GM12873 (cell line): ENCODE measurements at regions not wholly inside any gene's neighbourhood (a gene's known extent, or its start where the extent isn't known, plus 50 kb on each side); places are given as distances from the start of the nearest gene placed in this dataset.

ENCODE experiments used
- TF ChIP-seq, protein P1 (sequence below): IDR thresholded peaks from 2 replicates; pipeline ENCODE4 v1.5.1; 2012; ENCODE audit warnings: low read depth, mild to moderate bottlenecking, moderate library complexity, low read length, control low read depth; ENCODE audit not compliant: insufficient read depth; ENCODE audit errors: missing control alignments

GRCh38 chr2:43031471-43032212 lies 194.8 kb downstream of the ZFP36L2 start:
- TF ChIP-seq, protein P1, sequence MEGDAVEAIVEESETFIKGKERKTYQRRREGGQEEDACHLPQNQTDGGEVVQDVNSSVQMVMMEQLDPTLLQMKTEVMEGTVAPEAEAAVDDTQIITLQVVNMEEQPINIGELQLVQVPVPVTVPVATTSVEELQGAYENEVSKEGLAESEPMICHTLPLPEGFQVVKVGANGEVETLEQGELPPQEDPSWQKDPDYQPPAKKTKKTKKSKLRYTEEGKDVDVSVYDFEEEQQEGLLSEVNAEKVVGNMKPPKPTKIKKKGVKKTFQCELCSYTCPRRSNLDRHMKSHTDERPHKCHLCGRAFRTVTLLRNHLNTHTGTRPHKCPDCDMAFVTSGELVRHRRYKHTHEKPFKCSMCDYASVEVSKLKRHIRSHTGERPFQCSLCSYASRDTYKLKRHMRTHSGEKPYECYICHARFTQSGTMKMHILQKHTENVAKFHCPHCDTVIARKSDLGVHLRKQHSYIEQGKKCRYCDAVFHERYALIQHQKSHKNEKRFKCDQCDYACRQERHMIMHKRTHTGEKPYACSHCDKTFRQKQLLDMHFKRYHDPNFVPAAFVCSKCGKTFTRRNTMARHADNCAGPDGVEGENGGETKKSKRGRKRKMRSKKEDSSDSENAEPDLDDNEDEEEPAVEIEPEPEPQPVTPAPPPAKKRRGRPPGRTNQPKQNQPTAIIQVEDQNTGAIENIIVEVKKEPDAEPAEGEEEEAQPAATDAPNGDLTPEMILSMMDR: no peak

DNA sequence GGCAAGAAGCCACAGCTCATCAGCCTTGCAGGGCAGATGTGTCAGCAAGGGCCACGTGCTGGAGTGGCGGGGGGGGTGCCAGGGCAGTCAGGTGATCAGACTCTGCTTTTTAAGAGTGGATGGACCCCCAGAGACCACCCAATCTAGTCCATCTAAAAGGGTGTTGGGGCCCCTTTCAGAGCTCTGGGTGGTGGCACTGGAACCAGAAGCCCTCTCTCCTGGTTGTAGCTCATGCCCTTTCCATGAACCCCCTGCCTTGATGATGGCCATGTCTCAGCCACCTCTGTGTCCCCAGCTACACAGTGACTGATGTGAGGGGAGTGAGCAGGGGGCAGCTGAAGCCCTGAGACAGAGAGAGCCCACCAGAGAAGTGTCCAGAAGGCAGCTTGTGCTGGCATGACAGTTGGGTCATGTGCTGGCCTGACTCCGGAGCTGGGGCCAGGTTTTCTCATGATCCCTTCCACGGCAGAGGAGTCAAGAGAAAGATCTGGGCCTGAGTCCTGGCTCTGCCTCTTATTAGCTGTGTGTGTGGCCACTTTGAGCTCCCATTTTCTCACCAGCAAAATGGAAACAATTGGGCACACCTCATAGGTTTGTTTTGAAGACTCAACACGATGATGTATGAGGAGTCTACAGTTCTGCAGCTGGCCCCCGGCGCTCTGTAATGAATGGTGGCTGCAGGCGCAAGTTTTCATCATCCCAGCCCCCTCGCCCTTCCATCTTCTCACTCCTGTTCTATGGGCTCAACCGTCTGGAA lies 195.7 kb downstream of the ZFP36L2 start:
- TF ChIP-seq, protein P1: no peak

DNA sequence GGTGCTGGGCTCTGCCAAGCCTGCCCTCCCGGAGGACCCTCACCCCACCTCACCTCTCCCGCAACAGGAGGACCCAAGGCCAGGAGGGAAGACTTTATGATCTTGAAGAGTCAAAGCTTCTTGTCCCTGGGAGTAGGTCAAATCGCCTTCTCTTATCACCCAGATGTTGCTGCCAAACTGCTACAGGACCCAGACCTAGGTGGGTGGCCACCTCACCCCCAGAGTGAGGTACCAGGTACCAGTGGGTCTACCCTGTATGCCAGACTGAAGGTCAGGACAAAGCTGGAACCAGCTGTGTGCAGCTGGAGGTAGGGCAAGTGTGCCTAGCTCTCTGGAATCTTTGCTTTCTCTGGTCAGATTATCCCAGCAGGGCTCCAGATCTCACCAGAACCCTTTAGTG lies 197.2 kb downstream of the ZFP36L2 start:
- TF ChIP-seq, protein P1: no peak

DNA sequence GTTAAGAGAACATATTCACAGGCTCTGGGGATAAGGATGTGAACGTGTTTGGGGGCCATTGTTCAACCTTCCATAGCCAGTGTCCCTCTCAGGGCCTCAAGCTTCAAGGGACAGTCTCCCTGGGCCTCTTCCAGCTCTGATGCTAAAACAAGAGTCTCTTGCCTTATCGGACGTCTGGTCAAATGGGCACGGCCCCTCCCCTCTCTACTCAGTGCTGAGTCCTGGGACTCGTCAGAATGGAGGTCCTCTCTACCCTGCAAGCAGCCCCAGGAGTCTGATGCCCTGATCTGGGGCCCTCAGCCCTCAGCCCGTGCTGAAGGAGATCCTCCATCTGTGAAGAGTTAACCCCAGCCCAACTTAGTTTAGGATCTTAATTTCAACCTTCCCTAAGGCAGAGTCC lies 198.2 kb downstream of the ZFP36L2 start:
- TF ChIP-seq, protein P1: no peak

DNA sequence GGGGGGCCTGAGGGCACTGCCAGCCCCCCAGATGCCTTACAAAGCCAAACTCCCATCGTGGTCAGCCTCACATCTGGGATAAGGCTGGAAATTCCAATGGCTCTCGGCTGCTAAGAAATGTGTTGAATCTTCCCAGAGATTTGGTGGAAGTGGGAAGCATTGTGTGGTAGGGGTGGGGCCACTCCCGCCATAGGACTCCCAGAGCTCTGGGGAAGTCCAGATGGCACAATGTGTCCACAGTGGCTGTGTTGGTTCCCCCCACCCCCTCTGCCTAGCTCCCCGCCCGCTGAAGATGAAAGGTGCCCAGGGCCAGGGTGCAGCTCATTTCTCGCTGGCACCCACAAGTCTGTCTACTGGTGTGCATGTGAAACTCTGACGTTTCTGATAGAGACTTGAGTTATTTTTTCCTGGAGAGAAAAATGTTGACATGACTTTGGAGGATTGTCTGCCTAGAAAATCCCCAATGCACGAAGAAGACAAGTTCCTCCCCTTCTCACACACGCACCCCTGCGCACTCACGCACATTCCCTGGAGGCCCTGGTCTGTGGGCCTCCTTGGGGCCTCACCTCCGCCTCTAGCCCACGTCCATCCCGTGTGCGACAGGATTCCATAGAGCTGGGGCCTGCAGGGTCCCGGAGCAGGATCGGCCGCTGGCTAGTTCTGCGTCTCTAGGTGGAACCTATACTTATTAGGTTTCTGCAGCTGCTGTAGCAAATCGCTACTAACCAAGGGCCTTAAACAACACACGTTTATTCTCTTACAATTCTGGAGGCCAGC lies 199.1 kb downstream of the ZFP36L2 start:
- TF ChIP-seq, protein P1: no peak

- TF ChIP-seq, protein P1: no peak
Observed at GRCh38 chr2:43026426-43027096, 199.8 kb downstream of the ZFP36L2 start.

- TF ChIP-seq, protein P1: no peak
Observed at GRCh38 chr2:43025709-43026295, 200.6 kb downstream of the ZFP36L2 start.
